NB4 (cell line): ENCODE measurements at regions not wholly inside any gene's neighbourhood (a gene's known extent, or its start where the extent isn't known, plus 50 kb on each side); places are given as distances from the start of the nearest gene placed in this dataset.

ENCODE experiments used
- CTCF ChIP-seq: IDR thresholded peaks from one replicate; pipeline ENCODE4 v1.5.1; 2012; ENCODE audit warnings: low read depth, low read length
- MAX ChIP-seq: IDR thresholded peaks from 2 replicates; pipeline ENCODE4 v1.6.1; 2011; ENCODE audit warnings: low read depth, low read length
- MYC ChIP-seq: IDR thresholded peaks from 2 replicates; pipeline ENCODE4 v1.6.1; 2011; ENCODE audit warnings: low read depth, low read length
- POLR2A ChIP-seq: IDR thresholded peaks from 2 replicates; pipeline ENCODE4 v1.6.1; 2011; ENCODE audit warnings: mild to moderate bottlenecking; ENCODE audit not compliant: insufficient read length; ENCODE audit errors: extremely low read depth

DNA sequence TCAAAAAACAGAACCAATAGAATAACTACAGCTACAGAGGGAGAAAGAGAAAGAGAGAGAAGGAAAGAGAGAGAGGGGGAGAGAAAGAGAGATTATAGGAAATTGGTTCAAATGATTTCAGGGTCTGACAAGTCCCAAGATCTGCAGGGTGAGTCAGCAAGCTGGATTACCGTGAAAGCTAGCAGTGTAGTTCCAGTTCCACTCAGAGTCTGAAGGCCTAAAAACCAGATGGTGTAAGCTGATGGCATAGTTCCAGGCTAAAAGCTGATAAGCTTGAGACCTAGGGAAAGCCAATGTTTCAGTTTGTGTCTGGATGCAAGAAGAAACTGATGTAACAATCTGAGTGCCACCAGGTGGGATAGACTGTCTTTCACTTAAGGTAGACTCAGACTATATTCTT is 397.7 kb downstream of the TRIB2 start:
- TF ChIP-seq CTCF (no peak), MAX (no peak), POLR2A (no peak), MYC (no peak)
